OCI-LY7 (cell line): ENCODE measurements at regions not wholly inside any gene's neighbourhood (a gene's known extent, or its start where the extent isn't known, plus 50 kb on each side); places are given as distances from the start of the nearest gene placed in this dataset.

Source experiments
- BruUV-seq: library from RNA; stranded (reverse); fragments of 400-500 nt; replicated peaks from 2 replicates; lab custom pipeline; 2021; lab: Mats Ljungman, UMichigan
- CTCF ChIA-PET: fragments of 300-600 bp; sonication (Branson Sonifier 250); formaldehyde crosslinking; loops from one replicate; lab custom pipeline; 2022; ENCODE audit warnings: antibody characterized with exemption; ENCODE audit not compliant: unreplicated experiment; lab: Charles Lee
- POLR2A ChIA-PET: fragments of 300-600 bp; sonication (Branson Sonifier 250); formaldehyde crosslinking; loops from one replicate; lab custom pipeline; 2022; ENCODE audit warnings: antibody characterized with exemption; lab: Charles Lee
- DNase-seq: peaks from one replicate; pipeline ENCODE4 v3.0.0-alpha.2; 2015; ENCODE audit warnings: low spot score
- H2AFZ ChIP-seq: fragments of 200-600 bp; sonication (generic), shearing (Covaris generic); 2 replicates; pipeline ENCODE4 v1.6.1; 2014; ENCODE audit warnings: mild to moderate bottlenecking, antibody characterized with exemption, low read length, moderate library complexity
- H3K27ac ChIP-seq: fragments of 200-600 bp; sonication (generic); 2 replicates; pipeline ENCODE4 v1.5.1; 2014; ENCODE audit warnings: mixed run types, low read depth, mild to moderate bottlenecking, moderate library complexity, low read length, inconsistent platforms; ENCODE audit not compliant: poor library complexity, severe bottlenecking
- H3K36me3 ChIP-seq: fragments of 200-600 bp; sonication (generic); 2 replicates; pipeline ENCODE4 v1.6.1; 2014; ENCODE audit warnings: mild to moderate bottlenecking, antibody characterized with exemption, low read length, moderate library complexity, mixed read lengths; ENCODE audit not compliant: insufficient read depth
- H3K4me1 ChIP-seq: fragments of 200-600 bp; sonication (generic); 2 replicates; pipeline ENCODE4 v1.5.1; 2014; ENCODE audit warnings: mild to moderate bottlenecking, low read length; ENCODE audit not compliant: insufficient read depth, poor library complexity, severe bottlenecking
- H3K4me2 ChIP-seq: fragments of 200-600 bp; sonication (generic); 2 replicates; pipeline ENCODE4 v1.6.1; 2014; ENCODE audit warnings: mild to moderate bottlenecking, low read length
- H3K4me3 ChIP-seq: fragments of 200-600 bp; sonication (generic); 2 replicates; pipeline ENCODE4 v1.5.1; 2014; ENCODE audit warnings: mild to moderate bottlenecking, low read depth, low read length; ENCODE audit not compliant: poor library complexity, severe bottlenecking
- H3K79me2 ChIP-seq: fragments of 200-600 bp; sonication (generic); 2 replicates; pipeline ENCODE4 v1.6.1; 2016; ENCODE audit warnings: low read depth, mild to moderate bottlenecking, low read length, moderate library complexity, mixed read lengths; ENCODE audit not compliant: insufficient read depth
- H3K9me2 ChIP-seq: fragments of 200-600 bp; sonication (generic); 2 replicates; pipeline ENCODE4 v1.6.1; 2016; ENCODE audit warnings: mild to moderate bottlenecking, low read length, mixed read lengths; ENCODE audit not compliant: insufficient read depth
- H3K9me3 ChIP-seq: fragments of 200-600 bp; sonication (generic); 2 replicates; pipeline ENCODE4 v1.6.1; 2014; ENCODE audit warnings: mild to moderate bottlenecking, mixed run types, low read length, mixed read lengths
- H4K20me1 ChIP-seq: fragments of 200-600 bp; sonication (generic); 2 replicates; pipeline ENCODE4 v1.6.1; 2014; ENCODE audit warnings: mild to moderate bottlenecking, antibody characterized with exemption, low read length, moderate library complexity, mixed read lengths; ENCODE audit not compliant: insufficient read depth
- EZH2phosphoT487 ChIP-seq: fragments of 200-600 bp; sonication (generic); IDR thresholded peaks from 2 replicates; pipeline ENCODE4 v1.6.1; 2018; ENCODE audit warnings: low read depth, borderline replicate concordance, mild to moderate bottlenecking, mixed run types, antibody characterized with exemption, low read length, moderate library complexity, mixed read lengths
- intact Hi-C: fragments of 100-400 bp; cut with micrococcal nuclease; formaldehyde crosslinking; loops from one replicate; pipeline ENCODE4 v1.10.0; 2022; ENCODE audit not compliant: unreplicated experiment
- TF ChIP-seq, protein P1 (sequence below): fragments of 200-600 bp; sonication (generic); conservative IDR thresholded peaks from 2 replicates; pipeline ENCODE4 v1.5.1; 2014; ENCODE audit warnings: mild to moderate bottlenecking, antibody characterized with exemption, low read length, moderate library complexity, mixed read lengths

DNA sequence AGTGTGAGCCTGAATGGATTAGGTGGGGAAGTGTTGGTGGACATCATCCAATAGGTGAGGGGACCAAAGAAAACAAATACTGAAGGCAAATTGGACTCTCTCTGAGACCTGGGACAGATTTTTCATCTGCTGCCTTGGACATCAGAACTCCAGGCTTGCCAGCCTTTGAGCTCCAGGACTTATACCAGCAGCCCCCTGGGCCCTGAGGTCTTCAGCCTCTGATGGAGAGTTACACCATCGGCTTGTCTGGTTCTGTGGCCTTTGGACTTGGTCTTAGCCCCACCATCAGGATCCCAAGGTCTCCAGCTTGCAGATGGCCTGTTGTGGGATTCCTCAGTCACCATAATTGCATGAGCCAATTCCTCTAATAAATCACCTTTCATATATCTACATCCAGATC lies 80.8 kb upstream of the SLC8A3 start:
- no peak overlapping the region for H3K4me3 ChIP-seq
- POLR2A ChIA-PET = no interaction called here
- no peaks in the 10 kb centered on the region for H4K20me1 ChIP-seq
- H2AFZ ChIP-seq = no peak overlapping the region
- H3K9me3 ChIP-seq = no peaks in the 10 kb centered on the region
- H3K36me3 ChIP-seq = no peaks in the 10 kb centered on the region
- BruUV-seq = no TSS peak
- CTCF ChIA-PET = no interaction called here
- H3K27ac ChIP-seq = no peak overlapping the region
- intact Hi-C loops = no loop called here
- H3K4me2 ChIP-seq = no peak overlapping the region
- H3K79me2 ChIP-seq = no peaks in the 10 kb centered on the region
- DNase-seq = no peak
- no peak for TF ChIP-seq EZH2phosphoT487
- H3K9me2 ChIP-seq = no peaks in the 10 kb centered on the region
- H3K4me1 ChIP-seq = no peaks in the 10 kb centered on the region

DNA sequence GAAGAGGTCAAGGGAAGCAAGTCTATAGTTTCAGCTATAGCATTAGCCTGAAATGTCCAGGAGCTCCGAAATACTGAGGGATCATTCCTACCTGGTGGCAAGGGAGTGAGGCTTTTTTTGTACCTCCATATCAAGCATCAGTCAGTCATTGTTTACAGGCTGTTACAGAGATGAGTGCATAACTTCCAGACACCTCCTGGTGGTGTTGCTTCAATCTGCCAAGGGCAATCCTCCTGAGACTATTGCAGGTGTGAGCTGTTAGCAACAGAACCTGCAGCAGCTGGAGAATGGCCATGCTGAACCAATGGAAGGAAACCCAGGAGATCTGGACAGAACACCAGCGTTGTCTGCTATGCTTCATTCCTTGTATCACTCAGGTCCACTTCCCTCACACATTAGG lies 80.0 kb upstream of the SLC8A3 start:
- ChIA-PET POLR2A (interaction anchor here (0.6 to 0.7 kb wide), 2 partner anchors 48 to 1358 kb away, joined by 3 to 5 read pairs; no protein-coding TSS in a partner anchor), CTCF (no interaction called here)
- no peak overlapping the region for H3K4me3 ChIP-seq
- H3K79me2 ChIP-seq = no peaks in the 10 kb centered on the region
- no peak overlapping the region for H3K4me2 ChIP-seq
- H3K27ac ChIP-seq = no peak overlapping the region
- no peak for DNase-seq
- no peaks in the 10 kb centered on the region for H4K20me1 ChIP-seq
- H3K9me3 ChIP-seq = no peaks in the 10 kb centered on the region
- TF ChIP-seq, protein P1, sequence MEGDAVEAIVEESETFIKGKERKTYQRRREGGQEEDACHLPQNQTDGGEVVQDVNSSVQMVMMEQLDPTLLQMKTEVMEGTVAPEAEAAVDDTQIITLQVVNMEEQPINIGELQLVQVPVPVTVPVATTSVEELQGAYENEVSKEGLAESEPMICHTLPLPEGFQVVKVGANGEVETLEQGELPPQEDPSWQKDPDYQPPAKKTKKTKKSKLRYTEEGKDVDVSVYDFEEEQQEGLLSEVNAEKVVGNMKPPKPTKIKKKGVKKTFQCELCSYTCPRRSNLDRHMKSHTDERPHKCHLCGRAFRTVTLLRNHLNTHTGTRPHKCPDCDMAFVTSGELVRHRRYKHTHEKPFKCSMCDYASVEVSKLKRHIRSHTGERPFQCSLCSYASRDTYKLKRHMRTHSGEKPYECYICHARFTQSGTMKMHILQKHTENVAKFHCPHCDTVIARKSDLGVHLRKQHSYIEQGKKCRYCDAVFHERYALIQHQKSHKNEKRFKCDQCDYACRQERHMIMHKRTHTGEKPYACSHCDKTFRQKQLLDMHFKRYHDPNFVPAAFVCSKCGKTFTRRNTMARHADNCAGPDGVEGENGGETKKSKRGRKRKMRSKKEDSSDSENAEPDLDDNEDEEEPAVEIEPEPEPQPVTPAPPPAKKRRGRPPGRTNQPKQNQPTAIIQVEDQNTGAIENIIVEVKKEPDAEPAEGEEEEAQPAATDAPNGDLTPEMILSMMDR = no peak
- no peak for TF ChIP-seq EZH2phosphoT487
- H3K36me3 ChIP-seq = no peaks in the 10 kb centered on the region
- no peak overlapping the region for H2AFZ ChIP-seq
- no peaks in the 10 kb centered on the region for H3K9me2 ChIP-seq
- H3K4me1 ChIP-seq = no peaks in the 10 kb centered on the region
- intact Hi-C loops = no loop called here
- BruUV-seq = no TSS peak

DNA sequence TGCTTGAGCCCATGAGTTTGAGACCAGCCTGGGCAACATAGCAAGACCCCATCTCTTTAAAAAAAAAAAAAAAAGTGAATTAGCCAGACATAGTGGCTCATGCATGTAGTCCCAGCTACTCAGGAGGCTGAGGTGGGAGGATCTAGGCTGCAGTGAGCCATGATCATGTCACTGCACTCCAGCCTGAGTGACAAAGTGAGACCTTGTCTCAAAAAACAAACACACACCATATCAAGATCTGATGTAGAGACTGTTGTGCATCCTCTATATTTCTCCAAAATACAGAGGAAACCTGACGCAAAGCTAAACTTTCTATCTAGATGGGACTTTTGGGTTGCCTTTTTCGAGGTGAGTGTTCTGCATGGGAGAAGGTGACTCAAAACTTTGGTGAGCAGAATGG lies 77.4 kb upstream of the SLC8A3 start:
- intact Hi-C loops = no loop called here
- no peak overlapping the region for H3K4me3 ChIP-seq
- no peaks in the 10 kb centered on the region for H4K20me1 ChIP-seq
- H3K36me3 ChIP-seq = no peaks in the 10 kb centered on the region
- no peaks in the 10 kb centered on the region for H3K9me3 ChIP-seq
- POLR2A ChIA-PET = interaction anchor here (0.5 kb wide), 1 partner anchor 44 kb away, joined by 4 read pairs; no protein-coding TSS in a partner anchor
- H3K4me2 ChIP-seq = no peak overlapping the region
- CTCF ChIA-PET = no interaction called here
- H2AFZ ChIP-seq = no peak overlapping the region
- no peaks in the 10 kb centered on the region for H3K4me1 ChIP-seq
- TF ChIP-seq, protein P1 = no peak
- TF ChIP-seq EZH2phosphoT487 = no peak
- no peaks in the 10 kb centered on the region for H3K79me2 ChIP-seq
- H3K27ac ChIP-seq = no peak overlapping the region
- BruUV-seq = no TSS peak
- no peaks in the 10 kb centered on the region for H3K9me2 ChIP-seq
- DNase-seq = no peak
